MV-4-11 (cell line): ENCODE measurements at regions not wholly inside any gene's neighbourhood (a gene's known extent, or its start where the extent isn't known, plus 50 kb on each side); places are given as distances from the start of the nearest gene placed in this dataset.
"Not testable (repeated sequence)": the region's sequence is repeated elsewhere in the genome, so short reads cannot be mapped to it uniquely, and the experiment has no call there.

ENCODE experiments used
- DNase-seq: peaks from one replicate; lab custom pipeline; 2025; lab: John Stamatoyannopoulos, UW

GRCh38 chr3:184477940-184478339 lies 83.6 kb upstream of the EPHB3 start:
- DNase-seq, result no peak

DNA sequence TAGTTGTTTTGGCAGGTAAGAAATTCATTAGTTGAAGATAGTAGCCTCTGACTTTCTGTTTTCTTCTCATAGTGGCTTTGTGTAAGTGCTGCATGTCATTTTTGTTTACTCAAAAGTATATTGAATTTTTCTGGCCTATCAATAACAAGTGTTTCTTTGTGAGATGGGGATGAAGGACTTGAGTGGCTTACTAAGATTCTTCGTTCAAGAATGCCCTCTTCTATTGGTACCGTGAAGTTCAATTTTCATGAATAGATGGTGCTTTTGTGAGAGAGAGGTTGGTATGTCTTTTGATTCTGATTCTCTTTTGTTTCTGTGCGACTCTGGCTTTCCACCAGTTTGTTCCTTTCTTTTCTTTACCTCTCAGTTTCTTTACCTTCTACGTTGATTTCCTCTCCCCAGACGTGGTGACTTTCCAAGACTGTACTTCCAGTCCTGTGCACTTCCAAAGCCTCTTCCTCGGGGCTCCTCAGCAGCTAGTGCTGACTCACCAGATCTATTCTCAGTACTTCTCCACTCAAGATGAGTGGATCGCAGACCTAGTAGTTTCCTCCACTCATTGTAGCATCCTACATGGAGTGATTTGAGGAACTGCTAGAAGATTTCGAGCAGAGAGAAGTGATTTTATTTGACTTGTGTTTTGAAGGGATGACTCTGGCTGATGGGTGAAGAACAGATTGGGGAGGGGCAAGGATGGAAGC lies 82.0 kb upstream of the EPHB3 start:
- no peak for DNase-seq

GRCh38 chr3:184480831-184481230 lies 80.8 kb upstream of the EPHB3 start:
- no peak for DNase-seq

- DNase-seq, result no peak
Measured at GRCh38 chr3:184481984-184482671, 79.5 kb upstream of the EPHB3 start.

DNA sequence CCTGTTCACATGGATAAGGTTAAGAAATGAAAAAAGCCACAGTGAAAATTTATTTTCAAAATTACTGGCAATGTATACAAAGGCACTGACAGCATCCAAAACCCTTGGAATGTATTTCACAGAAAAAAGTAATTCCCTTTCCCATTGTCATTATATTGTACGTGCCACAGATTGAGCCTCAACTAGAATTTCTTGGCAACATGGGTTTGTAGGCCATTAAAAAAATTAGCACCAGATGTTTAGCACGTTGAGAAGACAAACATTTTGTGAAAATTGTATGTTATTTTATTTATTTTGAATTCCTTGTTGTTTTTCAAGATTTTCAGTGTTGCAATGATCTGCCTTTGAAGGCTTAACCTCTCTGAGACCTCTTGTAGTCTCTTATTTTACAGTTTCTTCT lies 76.3 kb upstream of the EPHB3 start:
- no peak for DNase-seq

DNA sequence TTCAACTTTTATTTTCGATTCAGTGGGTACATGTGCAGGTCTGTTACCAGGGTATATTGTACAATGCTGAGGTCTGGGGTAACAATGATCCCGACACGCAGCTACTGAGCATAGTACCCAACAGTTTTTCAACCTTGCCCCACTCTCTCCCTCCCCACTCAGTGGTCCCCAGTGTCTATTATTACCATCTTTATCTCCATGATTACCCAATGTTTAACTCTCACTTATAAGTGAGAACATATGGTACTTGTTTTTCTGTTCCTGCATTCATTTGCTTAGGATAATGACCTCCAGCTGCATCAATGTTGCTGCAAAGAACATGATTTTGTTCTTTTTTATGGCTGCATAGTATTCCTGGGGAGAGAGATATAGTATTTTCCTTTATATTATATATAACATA lies 75.7 kb upstream of the EPHB3 start:
- DNase-seq, result no peak

DNA sequence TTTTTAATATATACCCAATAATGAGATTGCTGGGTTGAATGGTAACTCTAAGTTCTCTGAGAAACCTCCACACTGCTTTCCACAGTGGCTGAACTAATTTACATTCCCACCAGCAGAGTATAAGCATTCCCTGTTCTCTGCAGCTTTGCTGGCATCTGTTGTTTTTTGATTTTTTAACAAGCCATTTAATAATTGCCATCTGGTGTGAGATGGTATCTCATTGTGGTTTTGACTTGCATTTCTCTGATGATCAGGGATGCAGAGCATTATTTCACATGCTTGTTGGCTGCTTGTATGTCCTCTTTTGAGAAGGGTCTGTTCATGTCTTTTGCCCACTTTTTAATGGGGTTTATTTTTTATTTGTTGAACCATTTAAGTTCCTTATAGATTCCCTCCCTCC lies 75.0 kb upstream of the EPHB3 start:
- DNase-seq, result no peak

GRCh38 chr3:184488577-184488976 lies 73.0 kb upstream of the EPHB3 start:
- DNase-seq, result no peak

- no peak for DNase-seq
Measured at GRCh38 chr3:184489268-184489841, 72.2 kb upstream of the EPHB3 start.

- DNase-seq, result no peak
Measured at GRCh38 chr3:184491011-184491576, 70.5 kb upstream of the EPHB3 start.

DNA sequence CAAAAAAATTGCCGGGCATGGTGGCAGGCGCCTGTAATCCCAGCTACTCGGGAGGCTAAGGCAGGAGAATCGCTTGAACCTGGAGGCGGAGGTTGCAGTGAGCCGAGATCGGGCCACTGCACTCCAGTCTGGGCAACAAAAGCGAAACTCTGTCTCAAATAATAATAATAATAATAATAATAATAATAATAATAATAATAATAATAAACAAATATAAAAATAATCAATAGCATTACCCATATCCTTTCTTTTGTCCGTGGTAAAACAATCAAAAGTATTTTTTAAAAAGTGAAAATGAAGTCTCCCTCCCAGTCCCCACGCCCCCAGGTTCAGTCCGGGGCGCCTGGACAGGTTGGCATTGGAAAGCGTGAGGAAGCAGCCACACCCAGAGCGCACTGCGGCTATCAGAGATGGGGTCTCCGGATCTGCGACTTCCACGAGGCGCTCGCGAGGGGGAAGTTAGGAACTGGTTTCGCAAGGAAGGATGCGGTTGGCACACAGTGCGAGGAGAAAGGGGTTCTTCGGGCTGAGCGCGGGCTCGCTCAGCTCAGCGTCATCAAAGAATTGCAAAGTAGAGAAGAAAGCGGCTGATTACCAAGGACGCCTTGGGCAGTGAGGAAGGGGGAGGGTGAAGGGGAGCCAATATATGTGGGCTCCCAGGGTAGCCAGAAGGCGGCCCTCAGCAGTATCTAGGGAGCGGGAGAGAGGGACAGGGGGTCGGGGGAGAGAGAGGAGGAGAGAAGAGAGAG lies 69.5 kb upstream of the EPHB3 start:
- peak; percentile 63 for DNase-seq

GRCh38 chr3:184496933-184497332 lies 64.7 kb upstream of the EPHB3 start:
- DNase-seq, result no peak

- no peak for DNase-seq
Measured at GRCh38 chr3:184497804-184498203, 63.8 kb upstream of the EPHB3 start.

DNA sequence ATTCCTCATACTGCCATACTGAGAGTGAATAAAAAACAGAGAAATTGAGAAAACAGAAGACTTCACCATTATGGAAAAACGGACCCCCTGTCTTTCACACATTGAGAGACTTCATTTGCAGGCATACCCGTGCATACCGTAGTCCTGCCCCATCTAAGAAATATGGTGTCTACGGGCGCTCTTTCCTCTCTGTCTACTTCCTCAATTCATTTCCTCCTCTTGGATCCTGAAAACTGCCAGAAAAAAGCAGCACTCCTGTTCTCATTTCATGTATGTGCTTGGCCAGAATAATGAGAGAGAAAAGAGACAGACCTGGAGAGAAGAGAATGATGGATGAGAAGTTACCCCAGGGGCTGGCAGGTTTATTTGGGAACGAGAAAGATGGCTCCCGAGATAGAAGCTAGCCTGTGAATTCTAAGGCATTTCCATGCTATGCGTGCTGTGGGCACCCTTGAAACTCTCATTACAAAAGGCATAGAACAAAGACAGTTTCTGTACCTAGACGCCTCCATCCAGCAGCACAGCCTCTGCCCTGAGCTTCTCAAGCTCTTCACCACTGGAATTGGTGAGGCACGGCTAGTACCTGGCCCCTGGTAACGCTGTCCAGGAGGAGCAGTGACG lies 62.5 kb upstream of the EPHB3 start:
- DNase-seq, result peak; percentile 49

DNA sequence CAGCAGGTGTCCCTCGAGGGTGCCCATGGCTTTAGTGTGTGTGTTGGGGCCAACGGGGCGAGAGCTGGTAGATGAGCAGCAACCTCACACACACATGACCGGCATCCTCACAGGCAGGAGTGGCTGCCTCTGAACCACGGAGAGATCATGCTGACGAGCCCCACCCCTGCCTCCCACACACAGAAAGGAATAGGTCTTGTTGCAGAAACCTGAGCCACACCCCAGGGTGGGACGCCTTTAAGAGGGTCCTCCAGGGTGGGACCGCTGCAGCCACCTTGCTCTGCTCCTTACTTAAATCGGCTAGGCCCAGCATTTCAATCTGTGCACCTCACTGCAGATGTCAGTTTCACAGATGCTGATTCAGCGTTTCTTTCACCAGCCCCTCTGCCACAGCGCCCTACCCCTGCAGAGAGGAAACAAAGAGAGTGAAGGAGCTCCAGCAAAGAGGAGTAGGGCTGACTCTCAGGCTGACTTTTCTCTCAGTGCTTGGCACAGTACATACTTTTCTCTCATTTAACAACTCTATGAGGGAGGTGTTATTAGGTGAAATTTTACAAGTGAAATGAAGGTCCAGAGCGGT lies 61.2 kb upstream of the EPHB3 start:
- DNase-seq, result no peak

DNA sequence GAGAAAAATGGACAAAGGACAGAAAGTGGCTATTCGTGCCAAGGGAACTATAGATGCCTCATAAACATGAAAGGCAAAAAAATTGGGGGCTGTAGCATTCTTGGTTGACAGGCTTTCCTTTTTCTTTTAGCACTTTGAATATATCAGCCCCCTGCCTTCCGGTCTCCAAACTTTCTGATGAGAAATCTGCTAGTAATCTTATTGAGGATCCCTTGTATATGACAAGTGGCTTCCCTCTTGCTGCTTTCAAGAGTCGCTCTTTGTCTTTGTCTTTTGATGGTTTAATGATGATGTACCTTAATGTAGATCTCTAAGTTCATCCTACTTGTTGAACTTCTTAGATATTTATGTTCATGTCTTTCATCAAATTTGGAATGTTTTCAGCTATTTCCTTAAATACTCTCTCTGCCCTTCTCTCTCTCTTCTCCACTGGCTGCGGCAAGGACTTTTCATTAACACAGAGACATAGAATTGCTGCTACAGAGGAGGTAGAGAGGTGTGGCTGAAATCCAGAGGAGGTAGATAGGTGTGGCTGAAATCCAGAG lies 59.4 kb upstream of the EPHB3 start:
- no peak for DNase-seq

DNA sequence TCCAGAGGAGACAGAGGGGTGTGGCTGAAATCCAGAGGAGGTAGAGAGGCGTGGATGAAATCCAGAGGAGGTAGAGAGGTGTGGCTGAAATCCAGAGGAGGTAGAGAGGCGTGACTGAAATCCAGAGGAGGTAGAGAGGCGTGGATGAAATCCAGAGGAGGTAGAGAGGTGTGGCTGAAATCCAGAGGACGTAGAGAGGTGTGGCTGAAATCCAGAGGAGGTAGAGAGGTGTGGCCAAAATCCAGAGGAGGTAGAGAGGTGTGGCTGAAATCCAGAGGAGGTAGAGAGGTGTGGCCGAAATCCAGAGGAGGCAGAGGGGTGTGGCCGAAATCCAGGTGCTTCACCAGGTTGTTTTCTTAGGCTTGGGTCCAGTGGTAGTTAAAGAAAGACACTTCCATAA lies 58.7 kb upstream of the EPHB3 start:
- DNase-seq, result not testable (repeated sequence)

DNA sequence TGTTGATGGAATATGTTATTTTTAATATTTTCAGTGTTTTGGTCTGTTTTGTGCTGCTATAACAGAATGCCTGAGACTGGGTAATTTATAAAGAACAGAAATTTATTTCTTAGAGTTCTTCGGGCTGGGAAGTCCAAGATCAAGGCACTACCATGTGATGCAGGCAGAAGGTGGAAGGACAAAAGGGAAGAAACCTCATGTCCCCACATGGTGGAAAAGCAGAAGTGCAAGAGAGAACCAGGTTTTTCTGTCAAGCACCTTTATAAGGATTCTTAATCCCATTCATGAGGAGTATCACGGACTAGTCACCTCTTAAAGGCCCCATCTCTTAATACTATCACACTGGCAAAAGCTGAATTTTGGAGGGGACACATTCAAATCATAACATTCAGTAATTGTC lies 57.9 kb upstream of the EPHB3 start:
- DNase-seq, result no peak

GRCh38 chr3:184505076-184505878 lies 56.3 kb upstream of the EPHB3 start:
- DNase-seq, result no peak

DNA sequence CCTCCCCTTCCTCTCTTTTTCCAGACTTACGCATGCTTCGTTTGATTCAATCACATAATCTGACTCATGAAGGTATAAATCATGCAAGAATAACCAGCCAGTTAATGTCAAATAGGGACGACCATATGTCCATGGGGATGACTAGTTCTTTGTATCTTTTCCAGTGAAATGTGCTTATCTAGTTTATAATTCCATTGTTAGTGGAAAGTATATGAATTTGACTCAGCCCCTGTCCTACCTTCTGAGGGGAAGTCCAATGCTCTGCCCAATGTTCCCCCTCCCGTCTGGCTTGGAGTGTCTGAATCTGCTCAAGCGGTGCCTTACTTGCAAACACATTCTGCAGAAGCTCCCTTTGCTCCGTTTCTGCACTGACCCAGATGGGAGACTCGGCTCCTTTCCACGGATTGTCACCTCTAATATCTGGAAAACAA lies 55.0 kb upstream of the EPHB3 start:
- no peak for DNase-seq
